Osteocyte (in vitro differentiated cells): ENCODE measurements at regions not wholly inside any gene's neighbourhood (a gene's known extent, or its start where the extent isn't known, plus 50 kb on each side); places are given as distances from the start of the nearest gene placed in this dataset.

Experiments used
- DNase-seq: peaks from one replicate; pipeline ENCODE4 v3.0.0; 2021; ENCODE audit warnings: mixed read lengths; ENCODE audit not compliant: unreplicated experiment; ENCODE audit errors: extremely low spot score
- H3K27ac Mint-ChIP-seq: one replicate; pipeline ENCODE4 v1.8.0; 2021; ENCODE audit warnings: mild to moderate bottlenecking, mixed read lengths; ENCODE audit not compliant: unreplicated experiment
- H3K27me3 Mint-ChIP-seq: one replicate; pipeline ENCODE4 v1.8.0; 2021; ENCODE audit warnings: mixed read lengths; ENCODE audit not compliant: unreplicated experiment
- H3K36me3 Mint-ChIP-seq: one replicate; pipeline ENCODE4 v1.8.0; 2021; ENCODE audit warnings: mixed read lengths; ENCODE audit not compliant: unreplicated experiment
- H3K4me1 Mint-ChIP-seq: one replicate; pipeline ENCODE4 v1.8.0; 2021; ENCODE audit warnings: mixed read lengths; ENCODE audit not compliant: unreplicated experiment
- H3K4me3 Mint-ChIP-seq: one replicate; pipeline ENCODE4 v1.8.0; 2021; ENCODE audit warnings: mild to moderate bottlenecking, moderate library complexity, mixed read lengths; ENCODE audit not compliant: unreplicated experiment
- H3K9me3 Mint-ChIP-seq: one replicate; pipeline ENCODE4 v1.8.0; 2021; ENCODE audit warnings: mixed read lengths; ENCODE audit not compliant: unreplicated experiment
- TF ChIP-seq, protein P1 (sequence below): fragments of 200-600 bp; sonication (generic); IDR thresholded peaks from 2 replicates; pipeline ENCODE4 v1.5.0; 2021; ENCODE audit warnings: antibody characterized with exemption, mild to moderate bottlenecking, moderate library complexity

DNA sequence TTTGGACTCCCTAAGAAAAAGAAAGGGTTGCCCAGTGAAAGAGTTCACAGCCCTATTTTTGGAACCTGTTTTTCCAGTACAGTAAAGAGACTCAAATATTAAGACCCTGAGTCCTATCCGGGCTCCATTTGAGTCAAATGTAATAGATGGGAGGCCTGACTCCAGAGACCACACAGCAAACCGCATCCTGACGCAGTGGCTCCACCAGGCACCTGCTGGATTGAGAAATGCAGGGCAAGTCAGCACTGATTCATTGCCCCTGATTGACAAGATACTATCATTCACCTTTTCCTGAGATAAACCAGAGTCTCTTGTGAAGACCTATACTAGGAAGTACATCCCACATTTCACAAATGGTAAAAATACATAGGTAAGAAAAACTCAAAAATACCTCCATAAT lies 715.7 kb upstream of the SOX9 start:
- H3K27me3 Mint-ChIP-seq = no peaks in the 10 kb centered on the region
- no peak overlapping the region for H3K4me3 Mint-ChIP-seq
- no peak overlapping the region for H3K27ac Mint-ChIP-seq
- DNase-seq = no peak
- H3K36me3 Mint-ChIP-seq = no peaks in the 10 kb centered on the region
- H3K4me1 Mint-ChIP-seq = peaks cover 6% of the 10 kb centered on the region
- TF ChIP-seq, protein P1, sequence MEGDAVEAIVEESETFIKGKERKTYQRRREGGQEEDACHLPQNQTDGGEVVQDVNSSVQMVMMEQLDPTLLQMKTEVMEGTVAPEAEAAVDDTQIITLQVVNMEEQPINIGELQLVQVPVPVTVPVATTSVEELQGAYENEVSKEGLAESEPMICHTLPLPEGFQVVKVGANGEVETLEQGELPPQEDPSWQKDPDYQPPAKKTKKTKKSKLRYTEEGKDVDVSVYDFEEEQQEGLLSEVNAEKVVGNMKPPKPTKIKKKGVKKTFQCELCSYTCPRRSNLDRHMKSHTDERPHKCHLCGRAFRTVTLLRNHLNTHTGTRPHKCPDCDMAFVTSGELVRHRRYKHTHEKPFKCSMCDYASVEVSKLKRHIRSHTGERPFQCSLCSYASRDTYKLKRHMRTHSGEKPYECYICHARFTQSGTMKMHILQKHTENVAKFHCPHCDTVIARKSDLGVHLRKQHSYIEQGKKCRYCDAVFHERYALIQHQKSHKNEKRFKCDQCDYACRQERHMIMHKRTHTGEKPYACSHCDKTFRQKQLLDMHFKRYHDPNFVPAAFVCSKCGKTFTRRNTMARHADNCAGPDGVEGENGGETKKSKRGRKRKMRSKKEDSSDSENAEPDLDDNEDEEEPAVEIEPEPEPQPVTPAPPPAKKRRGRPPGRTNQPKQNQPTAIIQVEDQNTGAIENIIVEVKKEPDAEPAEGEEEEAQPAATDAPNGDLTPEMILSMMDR = no peak
- H3K9me3 Mint-ChIP-seq = no peaks in the 10 kb centered on the region

DNA sequence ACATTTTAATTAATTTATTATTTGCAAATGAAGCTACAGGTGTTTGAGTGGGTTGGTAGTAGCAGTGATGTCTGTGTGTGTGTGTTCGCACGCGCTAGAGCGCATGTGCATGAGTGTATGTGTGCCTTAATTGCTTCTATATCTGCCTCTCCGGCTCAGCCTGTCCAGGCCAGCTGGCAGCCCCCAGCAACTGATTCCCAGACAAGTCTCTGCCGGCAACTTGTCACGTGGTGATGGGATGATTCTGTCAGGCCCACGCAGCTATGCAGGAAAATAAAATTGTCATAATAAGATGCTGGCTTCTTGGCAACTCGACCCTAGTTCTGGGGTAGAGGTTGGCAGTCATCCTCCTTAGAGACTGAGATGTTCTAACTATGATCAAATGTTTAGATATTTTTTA lies 712.8 kb upstream of the SOX9 start:
- Mint-ChIP-seq H3K27ac (no peak overlapping the region), H3K4me1 (peaks cover 17% of the 10 kb centered on the region), H3K27me3 (no peaks in the 10 kb centered on the region), H3K36me3 (no peaks in the 10 kb centered on the region), H3K9me3 (no peaks in the 10 kb centered on the region), H3K4me3 (no peak overlapping the region)
- no peak for DNase-seq
- TF ChIP-seq, protein P1 = no peak

DNA sequence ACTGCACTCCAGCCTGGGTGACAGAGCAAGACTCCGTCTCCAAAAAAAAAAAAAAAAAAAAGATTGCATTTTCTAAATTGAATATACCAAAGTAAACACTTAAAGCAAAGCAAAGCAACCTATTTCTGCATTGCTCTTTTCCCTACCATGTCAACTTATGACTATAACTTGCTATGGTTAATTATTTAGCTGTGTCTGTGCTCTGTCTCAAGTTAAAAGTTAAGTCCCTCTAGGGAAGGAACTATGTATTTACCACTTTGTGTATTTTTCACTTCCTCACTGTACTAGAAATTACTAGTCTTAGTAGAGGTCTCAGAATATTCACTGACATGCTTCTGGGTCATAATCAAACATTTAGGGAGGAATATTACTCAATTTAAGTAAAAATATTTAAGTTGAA lies 711.7 kb upstream of the SOX9 start:
- Mint-ChIP-seq H3K27ac (no peak overlapping the region), H3K36me3 (no peaks in the 10 kb centered on the region), H3K27me3 (no peaks in the 10 kb centered on the region), H3K9me3 (no peaks in the 10 kb centered on the region), H3K4me1 (peaks cover 24% of the 10 kb centered on the region), H3K4me3 (no peak overlapping the region)
- no peak for DNase-seq
- TF ChIP-seq, protein P1 = no peak

DNA sequence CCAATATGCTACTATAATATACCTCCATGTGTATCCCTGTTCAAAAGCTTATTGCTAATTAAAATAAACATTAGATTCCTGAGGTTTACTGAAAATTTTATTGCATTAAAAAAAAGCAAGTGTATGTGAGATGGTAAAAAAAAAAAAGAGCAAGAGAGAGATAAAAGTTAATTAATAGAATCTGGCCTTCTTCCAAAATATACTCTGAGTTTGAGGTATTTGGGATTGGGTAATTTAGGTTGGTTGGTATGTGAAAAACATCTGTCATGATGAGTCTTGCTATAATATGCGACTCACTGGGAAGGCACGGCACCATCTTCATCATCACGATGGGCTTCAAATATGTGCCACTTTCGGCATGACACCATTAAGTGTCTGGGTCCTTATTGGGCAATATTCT lies 711.1 kb upstream of the SOX9 start:
- peaks cover 24% of the 10 kb centered on the region for H3K4me1 Mint-ChIP-seq
- no peaks in the 10 kb centered on the region for H3K9me3 Mint-ChIP-seq
- no peaks in the 10 kb centered on the region for H3K36me3 Mint-ChIP-seq
- TF ChIP-seq, protein P1 = no peak
- no peak overlapping the region for H3K27ac Mint-ChIP-seq
- no peaks in the 10 kb centered on the region for H3K27me3 Mint-ChIP-seq
- DNase-seq = no peak
- H3K4me3 Mint-ChIP-seq = no peak overlapping the region

DNA sequence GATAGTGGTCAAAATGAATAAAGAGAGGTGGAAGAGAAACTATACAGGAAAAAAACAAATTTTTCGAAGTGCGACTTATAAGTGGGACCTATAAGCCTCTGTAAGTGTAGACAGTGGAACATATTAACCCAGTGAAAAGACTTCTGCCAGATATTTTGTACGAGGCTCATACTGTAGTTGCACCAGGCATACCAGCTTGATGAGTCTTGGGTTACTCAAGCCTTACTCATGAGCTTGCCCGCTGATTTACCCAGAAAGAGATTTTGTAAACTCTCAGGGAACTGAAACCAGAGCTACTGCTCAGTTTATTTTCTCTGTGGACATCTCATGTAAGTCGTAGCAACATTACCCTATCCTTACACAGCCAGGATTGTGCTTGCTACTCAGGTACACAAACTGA lies 708.0 kb upstream of the SOX9 start:
- H3K27ac Mint-ChIP-seq = peak overlapping the region; percentile 64

More for the DNA sequence above, 708.0 kb upstream of the SOX9 start:
- Mint-ChIP-seq H3K4me3 (no peak overlapping the region), H3K36me3 (no peaks in the 10 kb centered on the region), H3K27me3 (no peaks in the 10 kb centered on the region), H3K4me1 (peaks cover 24% of the 10 kb centered on the region), H3K9me3 (no peaks in the 10 kb centered on the region)
- no peak for DNase-seq
- TF ChIP-seq, protein P1 = no peak
